ENCODE measurements at regions not wholly inside any gene's neighbourhood (a gene's known extent, or its start where the extent isn't known, plus 50 kb on each side); places are given as distances from the start of the nearest gene placed in this dataset.

- H3K4me3 ChIP-seq, result no peak overlapping the region
- no peaks in the 10 kb centered on the region for H3K27me3 ChIP-seq
- no peaks in the 10 kb centered on the region for H3K4me1 ChIP-seq
- no peaks in the 10 kb centered on the region for H3K36me3 ChIP-seq
- no peaks in the 10 kb centered on the region for H3K9me3 ChIP-seq
- TF ChIP-seq CTCF (IDR thresholded peaks at IDR 0.05) (no peak), POLR2A (IDR thresholded peaks at IDR 0.05) (no peak)
- DNase-seq, result no peak
- WGBS, 2 donors, result 88 to 91% methylated on average over 2 of the region's 2 CpGs
- intact Hi-C loops (cut with DNase I), result no loop called here
- no peak overlapping the region for H3K27ac ChIP-seq
Observed at GRCh38 chr5:117568126-117568525, 993.5 kb upstream of the SEMA6A start.

GRCh38 chr5:117562647-117563046 lies 988.0 kb upstream of the SEMA6A start:
- no peaks in the 10 kb centered on the region for H3K36me3 ChIP-seq
- DNase-seq, result no peak
- no peak overlapping the region for H3K27ac ChIP-seq
- TF ChIP-seq CTCF (IDR thresholded peaks at IDR 0.05) (no peak), POLR2A (IDR thresholded peaks at IDR 0.05) (no peak)
- H3K9me3 ChIP-seq, result no peaks in the 10 kb centered on the region
- WGBS, 2 donors, result 95 to 97% methylated on average over 1 of the region's 1 CpG
- H3K27me3 ChIP-seq, result no peaks in the 10 kb centered on the region
- no peaks in the 10 kb centered on the region for H3K4me1 ChIP-seq
- no peak overlapping the region for H3K4me3 ChIP-seq
- intact Hi-C loops (cut with DNase I), result no loop called here

GRCh38 chr5:117561531-117561930 lies 986.9 kb upstream of the SEMA6A start:
- intact Hi-C loops (cut with DNase I), result no loop called here
- Histone ChIP-seq H3K4me1 (no peaks in the 10 kb centered on the region), H3K4me3 (no peak overlapping the region), H3K27ac (no peak overlapping the region), H3K27me3 (no peaks in the 10 kb centered on the region), H3K9me3 (no peaks in the 10 kb centered on the region), H3K36me3 (no peaks in the 10 kb centered on the region)
- TF ChIP-seq CTCF (IDR thresholded peaks at IDR 0.05) (no peak), POLR2A (IDR thresholded peaks at IDR 0.05) (no peak)
- 87 to 94% methylated on average over 2 of the region's 2 CpGs for WGBS, 2 donors
- DNase-seq, result no peak

GRCh38 chr5:117559005-117559844 lies 984.6 kb upstream of the SEMA6A start:
- intact Hi-C loops (cut with DNase I), result no loop called here
- H3K9me3 ChIP-seq, result no peaks in the 10 kb centered on the region
- TF ChIP-seq POLR2A (IDR thresholded peaks at IDR 0.05), result no peak
- TF ChIP-seq CTCF (IDR thresholded peaks at IDR 0.05), result no peak
- no peak for DNase-seq
- no peaks in the 10 kb centered on the region for H3K4me1 ChIP-seq
- H3K27me3 ChIP-seq, result no peaks in the 10 kb centered on the region
- 79 to 81% methylated on average over 3 of the region's 3 CpGs for WGBS, 2 donors
- no peak overlapping the region for H3K4me3 ChIP-seq
- no peaks in the 10 kb centered on the region for H3K36me3 ChIP-seq
- H3K27ac ChIP-seq, result no peak overlapping the region

- H3K27ac ChIP-seq, result no peak overlapping the region
- no peak overlapping the region for H3K4me3 ChIP-seq
- no peak for TF ChIP-seq POLR2A (IDR thresholded peaks at IDR 0.05)
- H3K4me1 ChIP-seq, result peaks cover 0 to 16% (median 0%) of the 10 kb centered on the region in 3 donors
- intact Hi-C loops (cut with DNase I), result no loop called here
- no peaks in the 10 kb centered on the region for H3K27me3 ChIP-seq
- H3K36me3 ChIP-seq, result no peaks in the 10 kb centered on the region
- no peaks in the 10 kb centered on the region for H3K9me3 ChIP-seq
- WGBS, 2 donors, result 31 to 68% methylated on average over 2 of the region's 2 CpGs
- DNase-seq, result no peak
Observed at GRCh38 chr5:117551236-117551635, 976.6 kb upstream of the SEMA6A start.
